Cardiac septum (tissue), 1 donor: ENCODE measurements at regions not wholly inside any gene's neighbourhood (a gene's known extent, or its start where the extent isn't known, plus 50 kb on each side); places are given as distances from the start of the nearest gene placed in this dataset.

Experiments used
- DNase-seq: peaks from one replicate; pipeline ENCODE4 v3.0.0-alpha.2; 2020; ENCODE audit warnings: low spot score
- intact Hi-C: fragments of 100-400 bp; cut with DNase I; formaldehyde crosslinking; loops from one replicate; pipeline ENCODE4 v1.14.0; 2022
- donor health status: DM: no; HTN: no; CAD: no.

DNA sequence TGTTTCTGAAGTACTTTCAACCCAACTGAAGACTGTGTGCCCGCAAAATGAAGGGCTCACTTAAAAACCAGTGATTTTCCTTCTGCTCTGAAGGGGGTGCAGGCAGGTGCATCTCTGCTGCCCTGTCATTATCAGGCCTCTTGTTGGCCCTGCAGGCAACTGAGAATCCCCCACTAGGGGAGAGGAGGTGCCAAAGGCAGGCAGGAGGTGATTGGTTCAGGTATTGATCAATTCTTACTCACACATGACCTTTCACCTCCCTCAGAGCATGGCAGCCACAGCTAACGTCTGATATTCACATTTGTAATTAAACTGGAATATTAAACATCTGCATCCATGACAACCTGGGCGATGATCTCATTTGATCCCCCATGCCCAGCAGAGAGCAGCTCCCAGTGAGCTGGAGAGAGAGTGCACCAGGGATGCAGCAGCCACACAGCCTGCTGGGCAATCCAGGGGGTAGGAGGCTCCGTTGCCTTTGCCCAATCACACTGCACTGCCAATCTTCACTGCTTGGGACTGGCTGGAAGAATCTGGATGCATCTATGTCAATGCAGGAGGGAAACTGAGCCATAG lies 267.9 kb upstream of the TSHZ3 start:
- intact Hi-C loops, result no loop called here
- no peak for DNase-seq

- intact Hi-C loops, result no loop called here
- DNase-seq, result no peak
Measured at GRCh38 chr19:31625056-31625455, 275.8 kb upstream of the TSHZ3 start.

DNA sequence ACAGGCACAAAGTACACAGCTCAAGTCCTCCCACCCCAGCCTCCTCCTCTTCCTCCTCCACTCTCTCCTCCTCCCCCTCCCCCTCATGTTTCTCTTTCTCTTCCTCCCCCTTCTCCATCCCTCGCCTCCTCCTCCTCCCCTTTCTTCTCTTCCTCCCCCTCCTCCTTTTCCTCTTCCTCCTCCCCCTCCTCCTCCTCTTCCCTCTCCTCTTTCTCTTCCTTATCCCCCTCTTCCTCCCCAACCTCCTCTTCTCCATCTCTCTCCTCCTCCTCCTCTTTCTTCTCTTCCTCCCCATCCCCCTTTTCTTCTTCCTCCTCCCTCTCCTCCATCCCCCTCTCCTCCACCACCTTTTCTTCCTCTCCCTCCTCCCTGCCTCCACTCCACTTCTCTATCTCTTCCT lies 276.3 kb upstream of the TSHZ3 start:
- intact Hi-C loops, result no loop called here

DNA sequence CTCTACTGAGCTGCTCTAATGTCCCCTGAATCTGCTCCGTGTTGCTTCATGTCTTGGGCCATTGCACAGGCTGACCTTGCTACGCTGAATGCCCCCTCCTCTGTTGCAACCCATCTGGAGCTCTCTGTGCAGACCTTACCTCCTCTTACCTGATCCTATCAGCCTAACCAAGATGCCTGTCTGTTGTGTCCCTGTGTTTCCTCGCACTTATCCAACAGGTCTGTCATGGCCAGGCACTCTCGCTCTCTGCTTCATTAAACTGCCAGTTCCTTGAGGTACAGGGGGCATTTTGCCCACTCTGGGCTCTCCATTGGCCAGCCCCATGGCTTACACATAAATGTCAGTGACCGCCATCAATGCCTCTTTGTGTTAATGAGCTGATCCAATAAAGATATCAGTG lies 277.7 kb upstream of the TSHZ3 start:
- intact Hi-C loops, result no loop called here
- no peak for DNase-seq

More for the DNA sequence above, 276.3 kb upstream of the TSHZ3 start:
- no peak for DNase-seq

- intact Hi-C loops, result no loop called here
Measured at GRCh38 chr19:31627620-31628365, 278.6 kb upstream of the TSHZ3 start.

DNA sequence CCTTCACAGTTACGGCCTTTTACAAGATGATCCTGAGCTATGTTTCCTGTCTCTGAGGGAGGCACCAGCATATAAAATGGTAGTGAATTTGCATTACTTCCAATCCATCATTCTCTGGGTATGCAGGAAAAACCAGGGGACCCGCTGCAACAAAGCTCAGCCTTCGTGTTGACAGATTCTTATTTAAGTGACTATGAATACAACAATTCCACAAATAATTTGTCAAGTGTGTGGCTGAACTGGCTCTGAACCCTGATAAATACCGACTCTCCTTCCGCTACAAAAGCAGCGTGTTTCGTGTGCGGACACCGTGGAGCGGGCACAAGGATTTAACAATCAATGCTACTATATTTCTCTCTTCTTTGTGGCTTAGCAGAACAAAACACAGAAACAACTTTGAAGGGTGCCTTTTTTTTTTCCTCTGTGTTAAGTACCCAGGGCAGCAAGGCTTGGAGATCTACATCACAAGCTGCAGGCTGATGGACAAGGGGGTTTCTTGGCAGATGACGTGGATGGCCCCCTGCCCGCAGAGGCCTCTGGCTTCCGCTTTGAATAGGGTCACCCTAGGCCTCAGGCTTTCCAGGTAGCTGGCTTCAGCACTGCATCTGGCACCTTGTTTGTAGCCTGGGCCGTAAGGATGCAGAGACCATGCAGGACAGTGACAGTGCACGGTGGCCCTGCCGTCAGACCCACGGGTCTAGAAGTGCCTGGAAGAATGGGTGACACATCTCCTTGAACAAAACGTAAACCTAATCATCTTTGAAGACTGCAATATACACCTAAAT lies 280.5 kb upstream of the TSHZ3 start:
- intact Hi-C loops, result no loop called here
- DNase-seq, result no peak

More at GRCh38 chr19:31627620-31628365, 278.6 kb upstream of the TSHZ3 start:
- no peak for DNase-seq

DNA sequence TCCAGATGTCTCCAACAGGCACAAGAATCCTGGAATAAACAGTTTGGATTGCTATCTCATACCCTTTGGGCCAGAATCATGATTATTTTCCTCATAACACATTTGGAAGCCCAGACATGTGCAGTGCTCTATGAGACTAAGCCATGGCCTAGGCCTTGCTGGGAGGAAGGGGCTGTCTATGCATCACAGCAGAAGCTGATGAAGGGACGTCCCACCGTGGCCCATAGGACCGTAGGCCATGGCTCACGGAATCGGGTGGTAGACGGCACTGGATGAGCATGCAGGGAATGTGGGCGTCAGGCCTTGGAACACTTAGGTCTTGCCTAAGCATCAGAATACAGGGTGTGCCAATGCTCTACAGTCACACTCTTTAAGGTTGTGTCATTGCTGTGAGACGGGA lies 283.8 kb upstream of the TSHZ3 start:
- no peak for DNase-seq
- intact Hi-C loops, result no loop called here

DNA sequence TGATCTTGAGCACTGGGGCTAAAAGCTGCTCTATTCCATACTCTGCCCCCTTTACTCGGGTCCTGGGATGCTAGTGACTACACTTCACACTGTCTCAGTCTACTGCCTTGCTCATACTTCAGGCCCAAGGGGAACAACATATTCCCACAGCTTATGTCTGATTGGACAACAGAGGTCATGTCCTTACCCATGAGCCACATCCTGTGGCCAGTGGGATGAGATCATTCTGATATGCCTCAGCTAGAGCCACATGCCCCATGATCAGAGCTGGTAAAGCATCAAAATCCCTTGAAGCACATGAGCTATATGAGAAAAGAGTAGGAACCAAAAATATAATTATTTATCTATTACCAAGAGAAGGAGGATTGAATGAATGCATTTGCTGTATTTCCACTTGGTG lies 290.1 kb upstream of the TSHZ3 start:
- intact Hi-C loops, result no loop called here
- no peak for DNase-seq

DNA sequence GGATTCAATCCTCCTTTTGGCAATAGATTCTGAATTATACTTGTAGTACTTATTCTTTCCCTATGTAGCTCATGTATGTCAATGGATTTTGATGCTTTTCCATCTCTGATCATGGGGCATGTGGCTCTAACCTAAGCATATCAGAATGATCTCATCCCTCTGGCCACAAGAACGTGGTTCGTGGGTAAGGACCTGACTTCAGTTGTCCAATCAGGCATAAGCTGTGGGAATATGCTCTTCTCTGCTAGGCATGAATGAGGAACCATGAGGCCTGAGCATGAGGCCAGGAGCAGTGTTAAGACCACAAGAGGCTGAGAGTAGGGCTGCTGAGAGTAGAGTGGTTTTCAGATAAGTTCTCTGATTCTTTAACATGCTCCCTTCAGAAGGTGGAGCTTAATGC lies 292.4 kb upstream of the TSHZ3 start:
- intact Hi-C loops, result no loop called here
- no peak for DNase-seq

GRCh38 chr19:31648347-31648746 lies 299.1 kb upstream of the TSHZ3 start:
- DNase-seq, result no peak
- intact Hi-C loops, result no loop called here

DNA sequence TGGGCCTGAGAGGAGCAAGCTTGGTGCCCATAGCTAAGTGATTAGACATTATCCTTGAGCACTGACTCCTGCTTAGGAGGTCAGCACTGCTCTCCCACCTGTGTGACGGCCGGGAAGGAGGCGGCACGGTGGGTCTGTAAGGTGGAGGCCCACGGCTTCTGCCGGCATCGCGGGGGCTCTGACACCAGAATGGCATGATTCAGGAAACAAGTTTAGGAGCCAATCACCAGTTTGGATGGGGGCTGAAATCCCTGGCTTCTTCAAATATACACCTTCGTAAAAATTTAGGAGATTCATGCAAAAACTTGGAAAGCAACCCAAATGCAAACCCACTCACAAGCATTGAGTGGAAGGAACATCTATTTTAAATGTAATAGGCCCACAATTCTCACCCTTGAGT lies 307.3 kb upstream of the TSHZ3 start:
- intact Hi-C loops, result no loop called here
- no peak for DNase-seq

- intact Hi-C loops, result no loop called here
- DNase-seq, result no peak
Measured at GRCh38 chr19:31658993-31659896, 310.0 kb upstream of the TSHZ3 start.

DNA sequence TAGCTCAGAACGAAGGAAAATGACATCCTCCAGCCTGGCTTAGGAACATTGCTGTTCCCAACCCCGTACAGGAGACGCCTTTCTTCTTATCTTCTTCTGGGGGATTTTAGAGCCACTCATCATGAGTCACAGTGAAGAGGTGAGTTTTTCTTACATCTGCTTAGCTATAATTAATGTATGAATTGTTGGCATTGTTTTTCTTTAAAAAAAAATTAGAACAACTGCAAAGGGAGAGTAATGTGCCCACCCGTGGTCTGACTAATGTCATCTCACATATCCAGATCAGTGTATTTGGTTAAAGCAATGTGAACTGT lies 310.6 kb upstream of the TSHZ3 start:
- intact Hi-C loops, result no loop called here
- DNase-seq, result no peak

GRCh38 chr19:31664096-31664495 lies 314.9 kb upstream of the TSHZ3 start:
- no peak for DNase-seq
- intact Hi-C loops, result no loop called here

DNA sequence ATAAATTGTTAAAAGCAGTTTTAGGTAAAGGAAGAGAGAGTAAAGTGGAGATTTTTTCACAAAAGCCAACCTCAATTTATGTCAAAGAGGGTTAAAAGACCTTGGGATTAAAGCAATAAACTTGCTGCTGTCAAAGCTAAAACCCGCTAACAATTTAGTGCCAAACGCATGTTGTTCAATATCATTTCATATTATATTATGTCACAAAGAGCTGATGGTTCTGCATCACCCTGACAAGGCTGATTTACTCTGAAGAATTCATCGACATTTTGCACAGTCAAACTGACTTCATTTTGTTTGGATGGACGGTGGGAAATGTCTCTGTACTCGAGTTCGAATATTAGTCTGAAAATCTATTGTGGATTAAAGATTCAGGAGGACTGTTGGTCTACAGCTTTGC lies 315.8 kb upstream of the TSHZ3 start:
- DNase-seq, result no peak
- intact Hi-C loops, result no loop called here

DNA sequence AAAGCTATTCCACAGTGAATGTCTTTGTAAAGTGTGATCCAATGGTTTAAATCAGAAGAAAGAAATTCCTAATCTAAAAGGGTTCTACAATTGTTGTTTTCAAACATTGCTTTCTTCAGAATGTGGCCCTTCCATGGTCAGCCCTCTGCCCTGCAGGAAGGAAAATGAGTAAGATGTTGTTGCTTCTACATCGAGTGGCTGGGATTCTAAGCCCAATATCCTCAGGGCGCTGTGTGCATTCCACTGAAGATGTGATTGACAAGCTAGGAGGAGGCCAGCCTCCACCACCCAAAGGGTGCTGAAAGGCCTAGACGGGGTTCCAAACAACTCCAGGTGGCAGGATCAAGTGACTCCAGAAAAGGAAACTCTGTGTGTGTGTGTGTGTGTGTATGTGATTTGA lies 316.9 kb upstream of the TSHZ3 start:
- intact Hi-C loops, result no loop called here
- no peak for DNase-seq

DNA sequence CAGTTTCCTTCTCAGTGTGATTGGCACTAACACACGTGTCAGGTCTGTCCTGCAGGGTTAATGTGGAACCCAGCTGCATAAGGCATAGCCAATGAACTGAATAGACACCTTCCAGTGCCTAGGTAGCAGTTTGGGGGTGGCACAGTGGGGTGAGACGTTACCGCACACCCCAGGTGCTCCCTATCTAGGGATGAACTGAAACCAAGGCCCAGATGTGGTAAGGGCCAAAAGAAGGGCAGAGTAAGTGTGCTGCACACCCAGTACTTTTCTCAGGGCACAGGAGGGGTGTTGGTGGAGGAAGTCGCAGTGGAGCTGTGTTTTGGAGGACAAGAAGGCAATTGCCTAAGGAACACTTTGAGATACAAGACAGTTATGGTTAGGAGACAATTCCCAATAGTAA lies 317.9 kb upstream of the TSHZ3 start:
- intact Hi-C loops, result no loop called here
- DNase-seq, result no peak

- DNase-seq, result no peak
- intact Hi-C loops, result no loop called here
Measured at GRCh38 chr19:31668921-31669320, 319.7 kb upstream of the TSHZ3 start.

- DNase-seq, result no peak
- intact Hi-C loops, result no loop called here
Measured at GRCh38 chr19:31670931-31671330, 321.7 kb upstream of the TSHZ3 start.

- intact Hi-C loops, result no loop called here
- DNase-seq, result no peak
Measured at GRCh38 chr19:31671411-31672035, 322.3 kb upstream of the TSHZ3 start.
